ENCODE measurements at regions not wholly inside any gene's neighbourhood (a gene's known extent, or its start where the extent isn't known, plus 50 kb on each side); places are given as distances from the start of the nearest gene placed in this dataset.

DNA sequence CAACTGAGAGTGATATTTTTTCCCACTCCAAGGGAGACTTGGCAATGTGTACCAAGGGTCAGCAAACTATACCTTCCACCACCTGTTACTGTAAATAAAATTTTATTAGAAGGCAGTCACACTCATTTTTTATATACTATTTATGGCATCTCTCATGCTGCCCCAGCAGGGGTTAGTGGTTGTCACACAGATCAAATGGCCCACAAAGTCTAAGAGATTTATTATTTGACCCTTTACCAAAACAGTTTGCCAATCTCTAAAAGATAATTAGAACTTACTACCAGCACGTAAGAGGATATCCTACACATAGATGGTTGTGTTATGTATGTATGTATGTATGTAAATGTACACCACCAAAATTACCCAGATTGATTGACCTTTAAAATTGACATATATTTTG lies 185.1 kb downstream of the PRR20E start:
- DNase-seq (ENCODE audit: low spot score) = no peak

DNA sequence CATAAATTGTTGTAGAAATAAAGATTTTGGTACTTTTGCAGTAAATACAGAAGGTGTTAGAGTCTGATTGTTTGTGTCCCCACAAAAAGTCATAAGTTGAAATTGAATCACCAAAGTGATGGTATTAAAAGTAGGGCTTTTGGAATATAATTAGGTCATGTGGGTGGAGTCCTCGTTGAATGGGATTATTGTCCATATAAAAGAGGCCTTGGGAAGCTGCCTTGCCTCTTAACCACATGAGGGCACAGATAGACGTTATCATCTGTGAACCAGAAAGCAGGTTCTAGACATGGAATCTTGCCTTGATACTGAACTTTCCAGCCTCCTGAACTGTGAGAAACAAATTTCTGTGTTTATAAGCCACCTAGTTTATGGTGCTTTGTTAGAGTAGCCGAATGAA lies 186.8 kb downstream of the PRR20E start:
- H3K27ac Mint-ChIP-seq = no peak overlapping the region
- no peaks in the 10 kb centered on the region for H3K4me1 Mint-ChIP-seq (ENCODE audit: low read depth)
- no peaks in the 10 kb centered on the region for H3K36me3 Mint-ChIP-seq (ENCODE audit: low read depth)
- intact Hi-C loops (cut with micrococcal nuclease) = no loop called here
- no peak overlapping the region for H3K4me3 Mint-ChIP-seq (ENCODE audit: low read depth)
- no peak for DNase-seq (ENCODE audit: low spot score)
- H3K9me3 Mint-ChIP-seq = peaks cover 30% of the 10 kb centered on the region
- no peaks in the 10 kb centered on the region for H3K27me3 Mint-ChIP-seq (ENCODE audit: low read depth)

More for the DNA sequence above, 185.1 kb downstream of the PRR20E start:
- Mint-ChIP-seq H3K4me1 (ENCODE audit: low read depth) (no peaks in the 10 kb centered on the region), H3K27ac (no peak overlapping the region), H3K9me3 (peaks cover 43% of the 10 kb centered on the region), H3K36me3 (ENCODE audit: low read depth) (no peaks in the 10 kb centered on the region), H3K4me3 (ENCODE audit: low read depth) (no peak overlapping the region), H3K27me3 (ENCODE audit: low read depth) (no peaks in the 10 kb centered on the region)
- intact Hi-C loops (cut with micrococcal nuclease) = no loop called here

GRCh38 chr13:57375876-57376275 lies 208.9 kb downstream of the PRR20E start:
- no peak overlapping the region for H3K4me3 Mint-ChIP-seq (ENCODE audit: low read depth)
- no peaks in the 10 kb centered on the region for H3K27me3 Mint-ChIP-seq (ENCODE audit: low read depth)
- H3K27ac Mint-ChIP-seq = no peak overlapping the region
- no peaks in the 10 kb centered on the region for H3K36me3 Mint-ChIP-seq (ENCODE audit: low read depth)
- H3K9me3 Mint-ChIP-seq = peaks cover 21% of the 10 kb centered on the region
- DNase-seq (ENCODE audit: low spot score) = no peak
- intact Hi-C loops (cut with micrococcal nuclease) = no loop called here
- no peaks in the 10 kb centered on the region for H3K4me1 Mint-ChIP-seq (ENCODE audit: low read depth)

GRCh38 chr13:57408312-57408711 lies 223.2 kb upstream of the PCDH17 start:
- DNase-seq (ENCODE audit: low spot score) = no peak
- no peaks in the 10 kb centered on the region for H3K27me3 Mint-ChIP-seq (ENCODE audit: low read depth)
- peaks cover 52% of the 10 kb centered on the region for H3K9me3 Mint-ChIP-seq
- H3K4me3 Mint-ChIP-seq (ENCODE audit: low read depth) = no peak overlapping the region
- H3K36me3 Mint-ChIP-seq (ENCODE audit: low read depth) = no peaks in the 10 kb centered on the region
- H3K4me1 Mint-ChIP-seq (ENCODE audit: low read depth) = no peaks in the 10 kb centered on the region
- no peak overlapping the region for H3K27ac Mint-ChIP-seq
- intact Hi-C loops (cut with micrococcal nuclease) = no loop called here

GRCh38 chr13:57409121-57409520 lies 222.4 kb upstream of the PCDH17 start:
- Mint-ChIP-seq H3K27me3 (ENCODE audit: low read depth) (no peaks in the 10 kb centered on the region), H3K4me3 (ENCODE audit: low read depth) (no peak overlapping the region), H3K27ac (no peak overlapping the region), H3K4me1 (ENCODE audit: low read depth) (no peaks in the 10 kb centered on the region), H3K36me3 (ENCODE audit: low read depth) (no peaks in the 10 kb centered on the region), H3K9me3 (peaks cover 60% of the 10 kb centered on the region)
- no peak for DNase-seq (ENCODE audit: low spot score)
- intact Hi-C loops (cut with micrococcal nuclease) = no loop called here

DNA sequence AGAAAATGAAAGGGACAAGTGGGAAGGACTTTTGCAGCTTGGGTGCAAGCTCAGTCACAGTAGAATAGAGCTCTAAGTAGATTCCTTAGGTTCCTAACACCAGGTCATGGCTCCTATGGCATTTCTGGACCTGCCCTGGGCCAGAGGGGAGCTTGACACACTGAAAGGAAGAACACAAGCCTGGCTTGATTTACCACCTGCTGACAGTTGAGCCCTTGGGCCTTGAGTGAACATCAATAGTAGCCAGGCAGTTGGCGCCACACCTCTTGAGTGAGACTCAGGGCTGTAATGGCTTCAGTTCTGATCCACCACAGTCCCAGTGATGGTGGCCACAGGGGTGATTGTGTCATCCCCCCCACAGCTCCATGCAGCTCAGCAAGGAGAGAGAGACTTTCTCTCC lies 221.9 kb upstream of the PCDH17 start:
- Mint-ChIP-seq H3K36me3 (ENCODE audit: low read depth) (no peaks in the 10 kb centered on the region), H3K4me3 (ENCODE audit: low read depth) (no peak overlapping the region), H3K9me3 (peaks cover 60% of the 10 kb centered on the region), H3K27me3 (ENCODE audit: low read depth) (no peaks in the 10 kb centered on the region), H3K4me1 (ENCODE audit: low read depth) (no peaks in the 10 kb centered on the region), H3K27ac (no peak overlapping the region)
- DNase-seq (ENCODE audit: low spot score) = no peak
- intact Hi-C loops (cut with micrococcal nuclease) = no loop called here

- intact Hi-C loops (cut with micrococcal nuclease) = no loop called here
- Mint-ChIP-seq H3K27ac (no peak overlapping the region), H3K27me3 (ENCODE audit: low read depth) (no peaks in the 10 kb centered on the region), H3K9me3 (peaks cover 28% of the 10 kb centered on the region), H3K4me3 (ENCODE audit: low read depth) (no peak overlapping the region), H3K36me3 (ENCODE audit: low read depth) (no peaks in the 10 kb centered on the region), H3K4me1 (ENCODE audit: low read depth) (no peaks in the 10 kb centered on the region)
- no peak for DNase-seq (ENCODE audit: low spot score)
These were observed 213.4 kb upstream of the PCDH17 start for GRCh38 chr13:57418067-57418677.

DNA sequence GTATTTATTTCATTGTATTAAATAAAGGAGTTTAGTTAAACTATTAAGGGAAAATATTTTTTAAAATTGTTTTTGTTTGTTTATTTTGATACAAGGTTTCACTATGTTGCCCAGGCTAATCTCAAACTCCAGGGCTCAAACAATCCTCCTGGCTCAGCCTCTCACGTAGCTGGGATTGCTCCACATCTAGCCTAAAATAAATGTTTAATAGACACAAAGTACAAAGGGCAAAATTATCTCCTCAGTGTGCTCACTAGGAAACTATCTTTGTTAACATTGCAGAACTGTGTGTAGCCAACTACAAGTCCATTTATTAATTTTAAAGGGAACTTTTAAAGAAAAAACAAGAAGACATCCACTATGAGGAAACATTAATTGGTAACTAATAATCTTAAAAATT lies 207.2 kb upstream of the PCDH17 start:
- intact Hi-C loops (cut with micrococcal nuclease) = no loop called here

GRCh38 chr13:57425531-57425930 lies 206.0 kb upstream of the PCDH17 start:
- H3K27me3 Mint-ChIP-seq (ENCODE audit: low read depth) = no peaks in the 10 kb centered on the region
- H3K27ac Mint-ChIP-seq = no peak overlapping the region
- DNase-seq (ENCODE audit: low spot score) = no peak

More for the DNA sequence above, 207.2 kb upstream of the PCDH17 start:
- peaks cover 55% of the 10 kb centered on the region for H3K9me3 Mint-ChIP-seq
- H3K4me3 Mint-ChIP-seq (ENCODE audit: low read depth) = no peak overlapping the region
- H3K27me3 Mint-ChIP-seq (ENCODE audit: low read depth) = no peaks in the 10 kb centered on the region
- no peak overlapping the region for H3K27ac Mint-ChIP-seq
- no peak for DNase-seq (ENCODE audit: low spot score)
- H3K4me1 Mint-ChIP-seq (ENCODE audit: low read depth) = no peaks in the 10 kb centered on the region
- no peaks in the 10 kb centered on the region for H3K36me3 Mint-ChIP-seq (ENCODE audit: low read depth)

DNA sequence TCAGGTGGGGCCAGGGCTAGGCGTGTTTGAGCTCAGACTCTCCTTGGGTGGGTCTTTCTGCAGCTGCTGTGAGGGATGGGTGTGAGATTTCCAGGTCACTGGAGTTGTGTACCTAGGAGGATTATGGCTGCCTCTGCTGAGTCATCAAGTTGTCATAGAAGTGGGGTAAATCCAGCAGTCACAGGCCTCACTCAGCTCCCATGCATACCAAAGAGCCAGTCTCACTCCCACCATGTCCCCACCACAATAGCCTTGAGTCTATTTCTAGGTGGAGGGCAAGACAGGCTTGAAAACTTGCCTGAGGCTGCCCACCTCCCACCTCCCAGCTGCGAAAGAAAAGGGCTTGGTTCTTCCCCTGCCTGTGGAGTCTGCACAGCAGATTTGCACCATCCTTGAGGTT lies 194.0 kb upstream of the PCDH17 start:
- DNase-seq (ENCODE audit: low spot score) = no peak
- peaks cover 37% of the 10 kb centered on the region for H3K9me3 Mint-ChIP-seq
- no peaks in the 10 kb centered on the region for H3K4me1 Mint-ChIP-seq (ENCODE audit: low read depth)
- intact Hi-C loops (cut with micrococcal nuclease) = no loop called here
- H3K27ac Mint-ChIP-seq = no peak overlapping the region
- no peak overlapping the region for H3K4me3 Mint-ChIP-seq (ENCODE audit: low read depth)
- no peaks in the 10 kb centered on the region for H3K36me3 Mint-ChIP-seq (ENCODE audit: low read depth)
- H3K27me3 Mint-ChIP-seq (ENCODE audit: low read depth) = no peaks in the 10 kb centered on the region

More at GRCh38 chr13:57425531-57425930, 206.0 kb upstream of the PCDH17 start:
- H3K4me3 Mint-ChIP-seq (ENCODE audit: low read depth) = no peak overlapping the region
- no peaks in the 10 kb centered on the region for H3K4me1 Mint-ChIP-seq (ENCODE audit: low read depth)
- H3K9me3 Mint-ChIP-seq = peaks cover 62% of the 10 kb centered on the region
- H3K36me3 Mint-ChIP-seq (ENCODE audit: low read depth) = no peaks in the 10 kb centered on the region
- intact Hi-C loops (cut with micrococcal nuclease) = no loop called here

- Mint-ChIP-seq H3K4me3 (ENCODE audit: low read depth) (no peak overlapping the region), H3K27me3 (ENCODE audit: low read depth) (no peaks in the 10 kb centered on the region), H3K27ac (no peak overlapping the region), H3K36me3 (ENCODE audit: low read depth) (no peaks in the 10 kb centered on the region), H3K4me1 (ENCODE audit: low read depth) (no peaks in the 10 kb centered on the region), H3K9me3 (peaks cover 34% of the 10 kb centered on the region)
- intact Hi-C loops (cut with micrococcal nuclease) = no loop called here
- no peak for DNase-seq (ENCODE audit: low spot score)
These were observed 193.5 kb upstream of the PCDH17 start for GRCh38 chr13:57438072-57438471.

DNA sequence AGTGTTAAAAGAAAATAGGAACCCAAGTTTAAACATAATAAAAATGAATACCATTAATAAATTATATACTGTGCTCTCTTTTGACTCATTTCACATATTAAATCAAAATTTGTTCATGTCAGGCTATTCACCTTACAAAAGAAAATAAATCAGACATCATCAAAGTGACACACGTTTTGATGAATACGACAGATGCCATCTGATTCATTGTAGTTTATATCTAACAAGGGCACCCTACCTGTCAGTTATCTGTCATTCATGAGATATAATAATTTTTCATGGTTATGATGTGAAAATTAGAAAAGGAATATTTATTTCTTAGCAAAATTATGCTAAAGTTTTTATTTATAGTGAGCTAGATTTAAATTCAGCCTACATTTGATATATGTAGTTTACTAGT lies 188.1 kb upstream of the PCDH17 start:
- no peaks in the 10 kb centered on the region for H3K36me3 Mint-ChIP-seq (ENCODE audit: low read depth)
- H3K4me1 Mint-ChIP-seq (ENCODE audit: low read depth) = no peaks in the 10 kb centered on the region
- no peak for DNase-seq (ENCODE audit: low spot score)
- H3K27me3 Mint-ChIP-seq (ENCODE audit: low read depth) = no peaks in the 10 kb centered on the region
- peaks cover 20% of the 10 kb centered on the region for H3K9me3 Mint-ChIP-seq
- intact Hi-C loops (cut with micrococcal nuclease) = no loop called here
- no peak overlapping the region for H3K4me3 Mint-ChIP-seq (ENCODE audit: low read depth)
- H3K27ac Mint-ChIP-seq = no peak overlapping the region

- DNase-seq (ENCODE audit: low spot score) = no peak
- no peaks in the 10 kb centered on the region for H3K4me1 Mint-ChIP-seq (ENCODE audit: low read depth)
- H3K27ac Mint-ChIP-seq = no peak overlapping the region
- H3K27me3 Mint-ChIP-seq (ENCODE audit: low read depth) = no peaks in the 10 kb centered on the region
- intact Hi-C loops (cut with micrococcal nuclease) = no loop called here
- H3K9me3 Mint-ChIP-seq = peaks cover 25% of the 10 kb centered on the region
- H3K4me3 Mint-ChIP-seq (ENCODE audit: low read depth) = no peak overlapping the region
- no peaks in the 10 kb centered on the region for H3K36me3 Mint-ChIP-seq (ENCODE audit: low read depth)
These were observed 181.2 kb upstream of the PCDH17 start for GRCh38 chr13:57450356-57450755.

DNA sequence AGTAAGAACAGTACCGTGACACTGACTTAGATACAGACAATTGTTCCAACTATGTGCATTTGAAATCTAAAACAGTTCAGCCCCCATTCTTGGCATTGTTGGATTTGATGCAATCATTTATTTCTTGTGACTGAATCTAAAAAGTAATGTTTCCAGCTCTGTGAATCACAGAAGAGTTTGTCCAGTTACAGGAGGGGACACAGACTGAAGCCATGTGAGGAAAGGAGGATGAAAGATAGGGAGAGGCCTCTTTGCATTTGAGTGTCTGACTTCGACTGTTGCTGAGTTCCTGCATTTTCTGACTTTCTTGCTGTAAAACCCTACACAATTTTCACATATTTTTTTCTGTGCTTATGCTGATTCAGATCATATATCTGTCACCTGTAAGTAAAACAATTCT lies 179.3 kb upstream of the PCDH17 start:
- H3K4me1 Mint-ChIP-seq (ENCODE audit: low read depth) = no peaks in the 10 kb centered on the region
- H3K27ac Mint-ChIP-seq = no peak overlapping the region
- H3K36me3 Mint-ChIP-seq (ENCODE audit: low read depth) = no peaks in the 10 kb centered on the region
- no peak for DNase-seq (ENCODE audit: low spot score)
- H3K4me3 Mint-ChIP-seq (ENCODE audit: low read depth) = no peak overlapping the region
- intact Hi-C loops (cut with micrococcal nuclease) = no loop called here
- peaks cover 34% of the 10 kb centered on the region for H3K9me3 Mint-ChIP-seq
- H3K27me3 Mint-ChIP-seq (ENCODE audit: low read depth) = no peaks in the 10 kb centered on the region

All from activated T-helper 2 cell treated with anti-CD3 and anti-CD28 coated beads, Interferon-gamma antibody, Interleukin-2, Interleukin-4, amounts not matched to agents 10 μg/mL and 5 μg/mL and 100 μg/mL, durations not matched to agents 14 hours and 24 hours and 36 hours (primary cell).